ENCODE measurements at regions not wholly inside any gene's neighbourhood (a gene's known extent, or its start where the extent isn't known, plus 50 kb on each side); places are given as distances from the start of the nearest gene placed in this dataset.

- H3K9me3 Mint-ChIP-seq (ENCODE audit: unreplicated experiment), result no peaks in the 10 kb centered on the region
- H3K36me3 Mint-ChIP-seq (ENCODE audit: low read depth, unreplicated experiment), result no peaks in the 10 kb centered on the region
- H3K4me3 Mint-ChIP-seq (ENCODE audit: unreplicated experiment), result no peak overlapping the region
- H3K4me1 Mint-ChIP-seq (ENCODE audit: unreplicated experiment), result peaks cover 4% of the 10 kb centered on the region
- TF ChIP-seq CTCF (IDR thresholded peaks at IDR 0.05; ENCODE audit: unreplicated experiment), result no peak
- no peak for DNase-seq (ENCODE audit: low spot score)
- no peak overlapping the region for H3K27ac Mint-ChIP-seq (ENCODE audit: unreplicated experiment)
- H3K27me3 Mint-ChIP-seq (ENCODE audit: unreplicated experiment), result no peaks in the 10 kb centered on the region
Measured at GRCh38 chr1:98373056-98373455, 288.5 kb upstream of the SNX7 start.

- no peak for TF ChIP-seq CTCF (IDR thresholded peaks at IDR 0.05; ENCODE audit: unreplicated experiment)
- Mint-ChIP-seq H3K27ac (ENCODE audit: unreplicated experiment) (no peak overlapping the region), H3K9me3 (ENCODE audit: unreplicated experiment) (no peaks in the 10 kb centered on the region), H3K36me3 (ENCODE audit: low read depth, unreplicated experiment) (no peaks in the 10 kb centered on the region), H3K4me1 (ENCODE audit: unreplicated experiment) (peaks cover 4% of the 10 kb centered on the region), H3K4me3 (ENCODE audit: unreplicated experiment) (no peak overlapping the region), H3K27me3 (ENCODE audit: unreplicated experiment) (no peaks in the 10 kb centered on the region)
- no peak for DNase-seq (ENCODE audit: low spot score)
Measured at GRCh38 chr1:98371764-98372163, 289.8 kb upstream of the SNX7 start.

GRCh38 chr1:98369463-98369862 lies 292.1 kb upstream of the SNX7 start:
- Mint-ChIP-seq H3K27me3 (ENCODE audit: unreplicated experiment) (no peaks in the 10 kb centered on the region), H3K36me3 (ENCODE audit: low read depth, unreplicated experiment) (no peaks in the 10 kb centered on the region), H3K9me3 (ENCODE audit: unreplicated experiment) (no peaks in the 10 kb centered on the region), H3K4me3 (ENCODE audit: unreplicated experiment) (no peak overlapping the region), H3K4me1 (ENCODE audit: unreplicated experiment) (peaks cover 4% of the 10 kb centered on the region), H3K27ac (ENCODE audit: unreplicated experiment) (no peak overlapping the region)
- no peak for DNase-seq (ENCODE audit: low spot score)
- TF ChIP-seq CTCF (IDR thresholded peaks at IDR 0.05; ENCODE audit: unreplicated experiment), result no peak

- H3K4me1 Mint-ChIP-seq (ENCODE audit: unreplicated experiment), result peaks cover 4% of the 10 kb centered on the region
- H3K9me3 Mint-ChIP-seq (ENCODE audit: unreplicated experiment), result no peaks in the 10 kb centered on the region
- DNase-seq (ENCODE audit: low spot score), result no peak
- H3K4me3 Mint-ChIP-seq (ENCODE audit: unreplicated experiment), result no peak overlapping the region
- no peaks in the 10 kb centered on the region for H3K27me3 Mint-ChIP-seq (ENCODE audit: unreplicated experiment)
- H3K36me3 Mint-ChIP-seq (ENCODE audit: low read depth, unreplicated experiment), result no peaks in the 10 kb centered on the region
- H3K27ac Mint-ChIP-seq (ENCODE audit: unreplicated experiment), result no peak overlapping the region
- no peak for TF ChIP-seq CTCF (IDR thresholded peaks at IDR 0.05; ENCODE audit: unreplicated experiment)
Measured at GRCh38 chr1:98368995-98369394, 292.5 kb upstream of the SNX7 start.

- H3K4me3 Mint-ChIP-seq (ENCODE audit: unreplicated experiment), result no peak overlapping the region
- DNase-seq (ENCODE audit: low spot score), result no peak
- H3K27ac Mint-ChIP-seq (ENCODE audit: unreplicated experiment), result no peak overlapping the region
- TF ChIP-seq CTCF (IDR thresholded peaks at IDR 0.05; ENCODE audit: unreplicated experiment), result no peak
- H3K36me3 Mint-ChIP-seq (ENCODE audit: low read depth, unreplicated experiment), result no peaks in the 10 kb centered on the region
- H3K9me3 Mint-ChIP-seq (ENCODE audit: unreplicated experiment), result no peaks in the 10 kb centered on the region
- peaks cover 4% of the 10 kb centered on the region for H3K4me1 Mint-ChIP-seq (ENCODE audit: unreplicated experiment)
- H3K27me3 Mint-ChIP-seq (ENCODE audit: unreplicated experiment), result no peaks in the 10 kb centered on the region
Measured at GRCh38 chr1:98367426-98367825, 294.1 kb upstream of the SNX7 start.

Data from endothelial cell (in vitro differentiated cells).